Ecto neural progenitor cell (in vitro differentiated cells): ENCODE measurements at regions not wholly inside any gene's neighbourhood (a gene's known extent, or its start where the extent isn't known, plus 50 kb on each side); places are given as distances from the start of the nearest gene placed in this dataset.

Source experiments
- DNase-seq: peaks from one replicate; pipeline ENCODE4 v3.0.0-alpha.2; 2018; ENCODE audit warnings: low spot score

- DNase-seq, result no peak
Measured at GRCh38 chr10:56836659-56837058, 475.6 kb upstream of the ZWINT start.

- DNase-seq, result no peak
Measured at GRCh38 chr10:56831681-56832080, 470.6 kb upstream of the ZWINT start.

GRCh38 chr10:56823849-56824248 lies 462.8 kb upstream of the ZWINT start:
- DNase-seq, result no peak

GRCh38 chr10:56805022-56805421 lies 444.0 kb upstream of the ZWINT start:
- no peak for DNase-seq

- DNase-seq, result no peak
Measured at GRCh38 chr10:56785292-56785691, 424.2 kb upstream of the ZWINT start.

- no peak for DNase-seq
Measured at GRCh38 chr10:56782503-56782902, 421.4 kb upstream of the ZWINT start.

GRCh38 chr10:56771343-56771742 lies 410.3 kb upstream of the ZWINT start:
- DNase-seq, result no peak

GRCh38 chr10:56763090-56763489 lies 402.0 kb upstream of the ZWINT start:
- DNase-seq, result no peak

GRCh38 chr10:56745490-56745889 lies 384.4 kb upstream of the ZWINT start:
- no peak for DNase-seq

GRCh38 chr10:56728349-56728748 lies 367.3 kb upstream of the ZWINT start:
- no peak for DNase-seq

GRCh38 chr10:56722912-56723311 lies 361.9 kb upstream of the ZWINT start:
- DNase-seq, result no peak

- DNase-seq, result no peak
Measured at GRCh38 chr10:56715262-56715661, 354.2 kb upstream of the ZWINT start.

GRCh38 chr10:56698506-56698905 lies 337.4 kb upstream of the ZWINT start:
- no peak for DNase-seq

GRCh38 chr10:56679578-56679977 lies 318.5 kb upstream of the ZWINT start:
- DNase-seq, result no peak

GRCh38 chr10:56662765-56663447 lies 301.8 kb upstream of the ZWINT start:
- DNase-seq, result no peak

- no peak for DNase-seq
Measured at GRCh38 chr10:56653289-56653688, 292.2 kb upstream of the ZWINT start.

GRCh38 chr10:56646329-56647111 lies 285.5 kb upstream of the ZWINT start:
- no peak for DNase-seq

GRCh38 chr10:56633876-56634452 lies 272.9 kb upstream of the ZWINT start:
- no peak for DNase-seq

GRCh38 chr10:56632537-56632936 lies 271.5 kb upstream of the ZWINT start:
- DNase-seq, result no peak

- DNase-seq, result no peak
Measured at GRCh38 chr10:56624082-56624481, 263.0 kb upstream of the ZWINT start.

- DNase-seq, result no peak
Measured at GRCh38 chr10:56623064-56623463, 262.0 kb upstream of the ZWINT start.

GRCh38 chr10:56622335-56622973 lies 261.4 kb upstream of the ZWINT start:
- no peak for DNase-seq

- no peak for DNase-seq
Measured at GRCh38 chr10:56606202-56606601, 245.1 kb upstream of the ZWINT start.
